ENCODE measurements at regions not wholly inside any gene's neighbourhood (a gene's known extent, or its start where the extent isn't known, plus 50 kb on each side); places are given as distances from the start of the nearest gene placed in this dataset.

DNA sequence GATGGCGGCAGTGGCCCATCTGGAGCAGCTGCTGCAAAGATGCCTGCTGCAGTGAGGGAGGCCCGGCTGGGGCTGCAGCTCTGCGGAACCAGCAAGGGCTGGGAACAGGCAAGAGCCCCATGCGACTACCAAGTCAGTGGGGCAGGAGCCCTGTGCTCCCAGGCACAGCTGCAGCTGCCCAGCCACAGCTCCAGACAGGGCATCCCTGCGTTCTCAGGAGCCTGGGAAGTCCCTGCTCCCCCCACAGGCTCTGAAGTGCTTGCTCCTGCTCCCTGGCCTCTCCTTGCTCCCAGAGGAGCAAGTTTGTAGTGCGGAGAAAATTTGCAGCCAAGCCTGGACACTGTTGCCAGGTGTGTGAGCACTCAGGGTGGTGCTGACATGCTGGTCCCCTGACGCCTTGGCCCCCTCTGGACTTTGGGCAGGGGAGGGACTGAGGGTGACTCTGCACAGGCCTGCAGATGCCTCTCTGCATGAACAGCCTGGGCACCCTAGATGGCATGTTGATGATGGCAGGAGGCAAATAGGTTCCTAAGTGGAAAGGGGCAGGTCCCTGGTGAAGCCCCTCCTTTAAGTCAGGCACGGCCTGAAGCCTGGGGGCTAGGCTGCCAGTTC, 105.6 kb downstream of the LYZL1 start:
- TF ChIP-seq GATA2 (IDR thresholded peaks at IDR 0.05; ENCODE audit: low read depth, low read length) (no peak), GATA3 (IDR thresholded peaks at IDR 0.05; ENCODE audit: low read depth, low read length) (no peak)

DNA sequence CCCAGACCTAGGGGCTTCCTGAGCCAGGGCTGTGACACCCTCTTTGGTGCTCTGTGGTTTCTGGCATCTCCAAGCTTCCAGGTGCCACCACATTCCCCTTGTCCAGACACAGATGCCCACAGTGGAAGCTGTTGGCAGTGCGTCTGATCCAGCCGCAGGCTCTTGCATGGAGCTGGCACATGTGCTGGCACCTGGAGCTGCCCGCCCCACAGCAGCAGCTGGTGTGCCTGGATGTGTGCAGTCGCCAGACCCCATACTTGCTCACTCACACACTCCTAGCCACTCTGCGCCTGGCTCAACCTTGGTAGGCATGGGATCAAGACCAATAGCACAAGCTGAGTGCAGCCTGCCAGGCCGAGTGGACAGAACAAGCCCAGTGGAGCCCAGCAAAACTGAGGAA, 106.5 kb downstream of the LYZL1 start:
- TF ChIP-seq GATA3 (IDR thresholded peaks at IDR 0.05; ENCODE audit: low read depth, low read length) (no peak), GATA2 (IDR thresholded peaks at IDR 0.05; ENCODE audit: low read depth, low read length) (no peak)

DNA sequence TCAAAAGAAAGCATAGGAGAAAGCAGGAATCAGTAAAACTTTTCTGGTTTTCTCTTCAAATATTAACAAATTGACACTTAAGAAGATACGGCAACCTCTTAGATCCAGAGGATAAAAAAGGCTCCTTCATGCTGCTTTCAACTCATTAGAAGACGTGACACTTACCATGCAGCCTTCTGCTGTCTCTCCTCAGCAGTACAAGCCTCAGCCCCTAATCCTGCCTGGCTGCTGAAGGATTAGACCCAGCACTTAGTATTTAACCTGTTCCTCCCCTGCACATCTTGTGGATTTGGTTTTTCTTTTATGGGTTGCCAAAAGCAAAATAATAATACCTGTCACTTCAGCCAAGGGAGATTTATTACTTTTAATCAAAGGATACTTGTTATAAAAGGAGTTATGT, 108.4 kb downstream of the LYZL1 start:
- TF ChIP-seq GATA3 (IDR thresholded peaks at IDR 0.05; ENCODE audit: low read depth, low read length) (no peak), GATA2 (IDR thresholded peaks at IDR 0.05; ENCODE audit: low read depth, low read length) (no peak)

DNA sequence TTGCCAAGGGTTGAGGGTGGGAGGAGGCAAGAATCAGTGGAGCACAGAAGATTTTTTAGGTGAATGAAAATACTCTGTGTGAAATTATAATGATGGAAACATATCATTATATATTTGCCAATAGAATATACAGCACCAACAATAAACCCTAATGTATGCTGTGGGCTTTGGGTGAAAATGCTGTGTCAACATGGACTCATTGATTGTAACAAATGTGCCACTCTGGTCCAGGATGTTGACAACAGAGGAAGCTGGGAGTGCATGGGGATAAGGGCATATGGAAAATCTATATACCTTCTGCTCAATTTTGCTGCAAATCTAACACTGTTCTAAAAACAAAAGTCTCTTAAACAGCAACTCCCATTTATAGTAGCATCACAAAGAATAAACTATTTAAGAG, 114.3 kb downstream of the LYZL1 start:
- TF ChIP-seq GATA2 (IDR thresholded peaks at IDR 0.05; ENCODE audit: low read depth, low read length) (no peak), GATA3 (IDR thresholded peaks at IDR 0.05; ENCODE audit: low read depth, low read length) (no peak)

DNA sequence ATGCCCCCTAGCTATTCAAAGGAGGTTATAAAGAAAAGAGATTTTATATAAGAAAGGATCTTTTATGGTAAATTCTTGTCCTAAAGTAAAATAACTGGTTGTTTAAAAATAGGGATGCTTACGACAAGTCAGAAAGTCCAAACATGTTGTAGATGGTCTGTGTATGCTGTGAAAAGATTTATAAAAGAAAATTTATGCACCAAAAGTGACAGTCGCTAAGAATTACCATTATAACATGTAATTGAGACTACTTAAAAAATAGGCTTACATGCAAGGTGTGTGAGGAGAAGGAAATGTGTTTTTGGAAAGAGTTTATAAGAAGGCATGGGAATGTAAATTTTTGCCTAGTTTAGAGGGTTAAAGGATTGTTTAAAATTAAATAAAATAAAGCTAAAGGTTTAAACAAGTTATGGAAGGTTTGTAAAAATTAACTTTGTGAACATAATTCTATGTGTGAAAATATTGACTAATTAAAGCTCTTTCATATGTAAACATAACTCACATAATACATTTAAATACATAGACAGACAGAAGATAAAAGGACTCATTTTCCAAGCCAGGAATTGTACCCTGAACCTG, 118.5 kb downstream of the LYZL1 start:
- TF ChIP-seq GATA3 (IDR thresholded peaks at IDR 0.05; ENCODE audit: low read depth, low read length): no peak
- TF ChIP-seq GATA2 (IDR thresholded peaks at IDR 0.05; ENCODE audit: low read depth, low read length): no peak

Measured in SH-SY5Y (cell line).